Right atrium auricular region (tissue), 2 donors: ENCODE measurements at regions not wholly inside any gene's neighbourhood (a gene's known extent, or its start where the extent isn't known, plus 50 kb on each side); places are given as distances from the start of the nearest gene placed in this dataset.

ENCODE experiments used
- DNase-seq: peaks from one replicate; pipeline ENCODE4 v3.0.0-alpha.2; 2019; ENCODE audit warnings: low spot score
- H3K27ac ChIP-seq, 2 donors: fragments of 200-600 bp; sonication (generic); 1 replicate in 1 of 2; 2 replicates in 1 of 2; pipeline ENCODE4 v1.5.1; 2016 to 2019
- H3K27me3 ChIP-seq, 2 donors: fragments of 200-600 bp; sonication (generic); one replicate each; pipeline versions ENCODE4 v1.5.1 to v1.6.0; 2017 to 2019
- H3K36me3 ChIP-seq: fragments of 200-600 bp; sonication (generic); one replicate; pipeline ENCODE4 v1.5.1; 2016
- H3K4me1 ChIP-seq, 2 donors: fragments of 200-600 bp; sonication (generic); one replicate each; pipeline versions ENCODE4 v1.5.1 to v1.6.0; 2017 to 2019
- H3K4me3 ChIP-seq, 2 donors: fragments of 200-600 bp; sonication (generic); 1 replicate in 1 of 2; 2 replicates in 1 of 2; pipeline ENCODE4 v1.5.1; 2017 to 2019; ENCODE audit warnings: mild to moderate bottlenecking in 1 of 2, moderate library complexity in 1 of 2
- H3K9me3 ChIP-seq, 2 donors: fragments of 200-600 bp; sonication (generic); one replicate each; pipeline ENCODE4 v1.5.1; 2019
- TF ChIP-seq, protein P1 (sequence below), 2 donors: fragments of 200-600 bp; sonication (generic); IDR thresholded peaks; one replicate each; pipeline ENCODE4 v1.5.1; 2019; ENCODE audit warnings: antibody characterized with exemption in 2 of 2

DNA sequence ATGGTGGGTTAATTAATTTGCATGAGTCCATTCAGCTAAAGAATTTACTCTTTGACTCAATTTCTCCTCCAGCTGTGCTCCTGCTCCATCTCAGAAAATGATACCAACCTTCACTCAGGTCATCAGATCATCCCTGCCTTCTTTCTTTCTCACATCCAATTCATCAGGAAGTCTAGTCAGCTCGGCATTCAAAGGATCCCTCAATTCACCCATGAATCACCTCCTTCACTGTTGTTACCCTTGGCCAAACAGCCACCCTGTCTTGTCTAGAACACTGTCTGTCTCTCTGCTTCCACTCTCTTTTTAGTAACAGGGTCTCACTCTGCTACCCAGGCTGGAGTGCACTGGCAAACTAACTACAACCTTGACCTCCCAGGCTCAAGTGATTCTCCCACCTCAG lies 337.4 kb upstream of the SFRP2 start:
- TF ChIP-seq, protein P1, sequence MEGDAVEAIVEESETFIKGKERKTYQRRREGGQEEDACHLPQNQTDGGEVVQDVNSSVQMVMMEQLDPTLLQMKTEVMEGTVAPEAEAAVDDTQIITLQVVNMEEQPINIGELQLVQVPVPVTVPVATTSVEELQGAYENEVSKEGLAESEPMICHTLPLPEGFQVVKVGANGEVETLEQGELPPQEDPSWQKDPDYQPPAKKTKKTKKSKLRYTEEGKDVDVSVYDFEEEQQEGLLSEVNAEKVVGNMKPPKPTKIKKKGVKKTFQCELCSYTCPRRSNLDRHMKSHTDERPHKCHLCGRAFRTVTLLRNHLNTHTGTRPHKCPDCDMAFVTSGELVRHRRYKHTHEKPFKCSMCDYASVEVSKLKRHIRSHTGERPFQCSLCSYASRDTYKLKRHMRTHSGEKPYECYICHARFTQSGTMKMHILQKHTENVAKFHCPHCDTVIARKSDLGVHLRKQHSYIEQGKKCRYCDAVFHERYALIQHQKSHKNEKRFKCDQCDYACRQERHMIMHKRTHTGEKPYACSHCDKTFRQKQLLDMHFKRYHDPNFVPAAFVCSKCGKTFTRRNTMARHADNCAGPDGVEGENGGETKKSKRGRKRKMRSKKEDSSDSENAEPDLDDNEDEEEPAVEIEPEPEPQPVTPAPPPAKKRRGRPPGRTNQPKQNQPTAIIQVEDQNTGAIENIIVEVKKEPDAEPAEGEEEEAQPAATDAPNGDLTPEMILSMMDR (IDR thresholded peaks at IDR 0.05): no peak
- no peaks in the 10 kb centered on the region for H3K36me3 ChIP-seq
- no peak for DNase-seq
- no peak overlapping the region for H3K27ac ChIP-seq
- peaks cover 0 to 3% of the 10 kb centered on the region in 2 donors for H3K9me3 ChIP-seq
- H3K4me1 ChIP-seq: no peaks in the 10 kb centered on the region
- H3K4me3 ChIP-seq: no peak overlapping the region
- no peaks in the 10 kb centered on the region for H3K27me3 ChIP-seq

- no peaks in the 10 kb centered on the region for H3K4me1 ChIP-seq
- no peak for DNase-seq
- peaks cover 0 to 3% of the 10 kb centered on the region in 2 donors for H3K9me3 ChIP-seq
- H3K27ac ChIP-seq: no peak overlapping the region
- TF ChIP-seq, protein P1 (IDR thresholded peaks at IDR 0.05): no peak
- no peaks in the 10 kb centered on the region for H3K36me3 ChIP-seq
- no peaks in the 10 kb centered on the region for H3K27me3 ChIP-seq
- no peak overlapping the region for H3K4me3 ChIP-seq
These were observed 336.5 kb upstream of the SFRP2 start for GRCh38 chr4:154125340-154125739.

DNA sequence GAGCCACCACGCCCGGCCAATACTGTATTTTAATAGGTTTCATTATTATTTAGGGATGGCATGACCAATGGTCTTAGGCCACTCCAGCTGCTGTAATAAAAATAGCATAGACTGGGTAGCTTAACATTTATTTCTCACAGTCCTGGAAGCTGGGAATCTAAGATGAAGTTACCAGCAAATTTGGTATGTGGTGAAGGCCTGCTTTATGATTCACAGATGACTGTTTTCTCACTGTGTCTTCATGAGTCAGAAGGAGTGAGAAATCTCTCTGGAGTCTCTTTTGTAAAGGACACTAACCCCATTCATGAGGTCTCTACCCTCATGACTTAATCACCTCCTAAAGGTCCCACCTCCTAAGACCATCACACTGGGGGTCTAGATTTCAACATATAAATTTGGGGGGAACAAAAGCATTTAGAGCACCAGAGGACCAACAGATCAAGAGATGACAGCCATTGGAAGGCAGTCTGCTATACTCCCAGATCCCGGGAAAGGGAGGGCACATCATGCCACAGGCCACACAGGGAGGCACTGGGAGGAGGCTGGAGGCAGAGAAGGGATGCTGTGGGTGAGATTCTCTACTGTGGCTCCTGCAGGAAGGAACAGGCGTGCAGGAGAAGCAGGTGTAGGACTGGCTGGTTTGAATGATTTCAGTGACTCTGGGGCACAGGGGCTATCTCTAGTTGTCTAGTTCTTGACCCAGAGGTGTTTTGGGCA lies 335.8 kb upstream of the SFRP2 start:
- H3K4me3 ChIP-seq: no peak overlapping the region
- TF ChIP-seq, protein P1 (IDR thresholded peaks at IDR 0.05): no peak
- no peak for DNase-seq
- H3K27me3 ChIP-seq: no peaks in the 10 kb centered on the region
- no peak overlapping the region for H3K27ac ChIP-seq
- H3K9me3 ChIP-seq: peaks cover 0 to 3% of the 10 kb centered on the region in 2 donors
- H3K36me3 ChIP-seq: no peaks in the 10 kb centered on the region
- H3K4me1 ChIP-seq: no peaks in the 10 kb centered on the region

DNA sequence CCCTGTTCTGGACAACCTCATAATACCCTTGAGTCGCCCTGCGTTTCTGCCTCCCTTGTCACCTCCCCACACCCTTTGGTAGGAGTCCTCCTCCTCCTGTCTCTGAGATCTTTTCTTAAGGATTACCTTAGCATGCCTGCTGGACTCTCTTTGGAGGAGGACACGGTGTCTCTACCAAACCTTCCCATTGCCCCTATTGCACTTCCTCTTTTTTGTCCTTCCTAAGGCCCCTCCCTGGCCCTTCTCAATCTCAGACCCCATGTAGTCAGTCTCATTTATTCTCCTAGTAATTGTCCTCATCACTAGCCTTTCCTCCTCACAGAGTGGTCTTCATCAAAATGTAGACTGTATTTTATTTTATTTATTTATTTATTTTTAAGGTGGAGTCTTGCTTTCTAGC lies 335.0 kb upstream of the SFRP2 start:
- no peak for DNase-seq
- Histone ChIP-seq H3K4me1 (no peaks in the 10 kb centered on the region), H3K27me3 (no peaks in the 10 kb centered on the region), H3K27ac (no peak overlapping the region), H3K9me3 (peaks cover 0 to 3% of the 10 kb centered on the region in 2 donors), H3K4me3 (no peak overlapping the region), H3K36me3 (no peaks in the 10 kb centered on the region)
- TF ChIP-seq, protein P1 (IDR thresholded peaks at IDR 0.05): no peak

DNA sequence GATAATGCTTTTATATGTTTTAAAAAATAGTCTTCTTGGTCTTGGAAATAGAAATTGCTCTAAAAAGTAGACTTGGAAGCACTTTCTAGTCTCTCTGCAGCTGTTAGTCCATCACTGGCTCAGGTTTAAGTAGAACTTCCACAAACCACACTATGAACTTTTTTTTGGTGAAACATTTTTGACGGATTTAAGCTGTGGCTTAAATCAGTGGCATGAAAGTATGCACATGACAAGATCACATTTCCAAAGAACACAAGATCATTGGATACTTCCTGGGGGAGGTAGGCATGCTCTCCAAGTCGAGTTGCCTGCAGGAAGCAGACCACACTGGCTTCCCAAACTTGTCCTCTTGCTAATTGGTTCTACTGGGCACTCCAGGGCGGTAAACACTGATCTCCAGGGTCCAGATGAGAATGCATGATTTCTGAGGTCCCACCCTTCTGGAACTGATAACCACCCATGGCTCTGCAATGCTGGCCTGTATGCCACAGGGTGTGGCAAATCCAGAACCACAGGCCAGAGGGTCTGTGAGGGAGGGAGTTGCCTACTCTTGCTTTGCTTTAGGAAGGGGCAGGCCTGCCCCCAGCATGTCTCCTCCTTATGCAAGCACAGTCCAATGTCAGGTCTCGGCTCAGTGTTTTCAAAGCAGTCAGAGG lies 331.9 kb upstream of the SFRP2 start:
- no peaks in the 10 kb centered on the region for H3K9me3 ChIP-seq
- H3K4me1 ChIP-seq: no peaks in the 10 kb centered on the region
- no peak overlapping the region for H3K4me3 ChIP-seq
- TF ChIP-seq, protein P1 (IDR thresholded peaks at IDR 0.05): no peak
- no peaks in the 10 kb centered on the region for H3K27me3 ChIP-seq
- H3K27ac ChIP-seq: no peak overlapping the region
- no peak for DNase-seq
- H3K36me3 ChIP-seq: no peaks in the 10 kb centered on the region
